Upper lobe of right lung (tissue), 1 donor: ENCODE measurements at regions not wholly inside any gene's neighbourhood (a gene's known extent, or its start where the extent isn't known, plus 50 kb on each side); places are given as distances from the start of the nearest gene placed in this dataset.

Experiments
- ATAC-seq: fragments of 200-7000 bp; cut with Tn5 transposase; one replicate; pipeline ENCODE4 v1.9.1; 2020; ENCODE audit warnings: mild to moderate bottlenecking, moderate library complexity
- DNase-seq: peaks from one replicate; pipeline ENCODE4 v3.0.0-alpha.2; 2020
- H3K27ac ChIP-seq: fragments of 200-600 bp; one replicate; pipeline ENCODE4 v1.8.0; 2022
- H3K27me3 ChIP-seq: fragments of 200-600 bp; one replicate; pipeline ENCODE4 v1.8.0; 2022; ENCODE audit warnings: mild to moderate bottlenecking
- H3K36me3 ChIP-seq: fragments of 200-600 bp; one replicate; pipeline ENCODE4 v1.8.0; 2022
- H3K4me1 ChIP-seq: fragments of 200-600 bp; one replicate; pipeline ENCODE4 v1.8.0; 2022
- H3K4me3 ChIP-seq: fragments of 200-600 bp; one replicate; pipeline ENCODE4 v1.8.0; 2022; ENCODE audit warnings: mild to moderate bottlenecking
- H3K9me3 ChIP-seq: fragments of 200-600 bp; one replicate; pipeline ENCODE4 v1.8.0; 2022
- CTCF ChIP-seq: fragments of 200-600 bp; IDR thresholded peaks from one replicate; pipeline ENCODE4 v1.8.0; 2022; ENCODE audit warnings: antibody characterized with exemption
- intact Hi-C: fragments of 100-400 bp; cut with DNase I; formaldehyde crosslinking; loops from one replicate; pipeline ENCODE4 v1.11.0; 2022
- donor health status: DM: no; HTN: yes; CAD: no; lungs with severe emphysema.

GRCh38 chr4:126742885-126743284 is 889.9 kb upstream of the INTU start:
- no peak overlapping the region for H3K4me3 ChIP-seq
- ATAC-seq (no peak), DNase-seq (no peak)
- no peak for TF ChIP-seq CTCF
- intact Hi-C loops, result no loop called here
- H3K9me3 ChIP-seq, result no peaks in the 10 kb centered on the region
- no peaks in the 10 kb centered on the region for H3K4me1 ChIP-seq
- no peaks in the 10 kb centered on the region for H3K27me3 ChIP-seq
- no peak overlapping the region for H3K27ac ChIP-seq
- no peaks in the 10 kb centered on the region for H3K36me3 ChIP-seq

- Histone ChIP-seq H3K4me1 (no peaks in the 10 kb centered on the region), H3K9me3 (no peaks in the 10 kb centered on the region), H3K27ac (no peak overlapping the region), H3K27me3 (no peaks in the 10 kb centered on the region), H3K36me3 (no peaks in the 10 kb centered on the region), H3K4me3 (no peak overlapping the region)
- DNase-seq (no peak), ATAC-seq (no peak)
- no peak for TF ChIP-seq CTCF
- intact Hi-C loops, result no loop called here
These were observed 884.0 kb upstream of the INTU start for GRCh38 chr4:126748736-126749135.

- H3K4me1 ChIP-seq, result no peaks in the 10 kb centered on the region
- no peak for DNase-seq
- peak; percentile 57 for ATAC-seq
- intact Hi-C loops, result no loop called here
- H3K27me3 ChIP-seq, result no peaks in the 10 kb centered on the region
- TF ChIP-seq CTCF, result no peak
- no peaks in the 10 kb centered on the region for H3K9me3 ChIP-seq
- no peak overlapping the region for H3K4me3 ChIP-seq
- H3K27ac ChIP-seq, result no peak overlapping the region
- H3K36me3 ChIP-seq, result no peaks in the 10 kb centered on the region
These were observed 882.0 kb upstream of the INTU start for GRCh38 chr4:126750723-126751122.

- no peak for TF ChIP-seq CTCF
- Histone ChIP-seq H3K27ac (no peak overlapping the region), H3K36me3 (no peaks in the 10 kb centered on the region), H3K9me3 (no peaks in the 10 kb centered on the region), H3K27me3 (no peaks in the 10 kb centered on the region), H3K4me3 (no peak overlapping the region), H3K4me1 (no peaks in the 10 kb centered on the region)
- DNase-seq (no peak), ATAC-seq (no peak)
- intact Hi-C loops, result no loop called here
These were observed 880.6 kb upstream of the INTU start for GRCh38 chr4:126752126-126752525.

- H3K4me1 ChIP-seq, result no peaks in the 10 kb centered on the region
- H3K9me3 ChIP-seq, result no peaks in the 10 kb centered on the region
- intact Hi-C loops, result no loop called here
- no peaks in the 10 kb centered on the region for H3K27me3 ChIP-seq
- H3K27ac ChIP-seq, result no peak overlapping the region
- no peaks in the 10 kb centered on the region for H3K36me3 ChIP-seq
- ATAC-seq, result no peak
- no peak for TF ChIP-seq CTCF
- DNase-seq, result no peak
- H3K4me3 ChIP-seq, result no peak overlapping the region
These were observed 880.1 kb upstream of the INTU start for GRCh38 chr4:126752702-126753101.

GRCh38 chr4:126753592-126753991 is 879.2 kb upstream of the INTU start:
- H3K4me3 ChIP-seq, result no peak overlapping the region
- no peaks in the 10 kb centered on the region for H3K9me3 ChIP-seq
- TF ChIP-seq CTCF, result no peak
- no peaks in the 10 kb centered on the region for H3K36me3 ChIP-seq
- intact Hi-C loops, result no loop called here
- no peaks in the 10 kb centered on the region for H3K27me3 ChIP-seq
- H3K27ac ChIP-seq, result no peak overlapping the region
- DNase-seq, result no peak
- no peaks in the 10 kb centered on the region for H3K4me1 ChIP-seq
- no peak for ATAC-seq
